IMR-90 (cell line): ENCODE measurements at regions not wholly inside any gene's neighbourhood (a gene's known extent, or its start where the extent isn't known, plus 50 kb on each side); places are given as distances from the start of the nearest gene placed in this dataset.

ENCODE experiments used
- ATAC-seq: fragments of 200-7000 bp; cut with Tn5 transposase; 2 replicates; pipeline ENCODE4 v1.9.1; 2020; ENCODE audit warnings: low read depth, mild to moderate bottlenecking, moderate library complexity
- BruUV-seq: library from RNA; stranded (reverse); fragments of 400-500 nt; replicated peaks from 2 replicates; lab custom pipeline; 2021; lab: Mats Ljungman, UMichigan
- CTCF ChIA-PET: fragments of 300-600 bp; formaldehyde crosslinking; extraction: SDS; loops from one replicate; lab custom pipeline; 2021; ENCODE audit warnings: antibody characterized with exemption; lab: Yijun Ruan, JAX
- POLR2A ChIA-PET: fragments of 300-600 bp; sonication (Branson Sonifier 250); formaldehyde crosslinking; loops from one replicate; lab custom pipeline; 2022; ENCODE audit warnings: antibody characterized with exemption; ENCODE audit not compliant: unreplicated experiment; lab: Charles Lee
- DNase-seq: peaks from one replicate; pipeline ENCODE4 v3.0.0; 2013
- H2AFZ ChIP-seq: replicated peaks from 2 replicates; pipeline ENCODE3; 2013; ENCODE audit warnings: low read length, mild to moderate bottlenecking; ENCODE audit not compliant: poor library complexity
- H2AK5ac ChIP-seq: 2 replicates; pipeline ENCODE4 v1.6.1; 2013; ENCODE audit warnings: low read depth, low read length, inconsistent platforms
- H2AK9ac ChIP-seq: replicated peaks from 2 replicates; pipeline ENCODE3; 2013; ENCODE audit warnings: mild to moderate bottlenecking, low read depth, low read length, moderate library complexity; ENCODE audit not compliant: poor library complexity
- H2BK120ac ChIP-seq: 2 replicates; pipeline ENCODE4 v1.6.1; 2013; ENCODE audit warnings: low read depth, low read length, inconsistent platforms
- H2BK15ac ChIP-seq: 3 replicates; pipeline ENCODE4 v1.6.1; 2013; ENCODE audit warnings: low read depth, low read length, inconsistent platforms
- H2BK20ac ChIP-seq: 2 replicates; pipeline ENCODE4 v1.6.1; 2013; ENCODE audit warnings: low read depth, mild to moderate bottlenecking, inconsistent platforms, low read length, moderate library complexity
- H2BK5ac ChIP-seq: 2 replicates; pipeline ENCODE4 v1.6.1; 2013; ENCODE audit warnings: mild to moderate bottlenecking, low read depth, low read length, inconsistent platforms; ENCODE audit not compliant: poor library complexity, severe bottlenecking
- H3K14ac ChIP-seq: replicated peaks from 2 replicates; pipeline ENCODE4 v1.6.1; 2013; ENCODE audit warnings: low read depth, low read length, inconsistent platforms
- H3K18ac ChIP-seq: 2 replicates; pipeline ENCODE4 v1.6.1; 2013; ENCODE audit warnings: low read depth, low read length, control low read depth
- H3K23ac ChIP-seq: 2 replicates; pipeline ENCODE4 v1.6.1; 2013; ENCODE audit warnings: low read depth, low read length, inconsistent platforms
- H3K27ac ChIP-seq: 2 replicates; pipeline ENCODE4 v1.5.1; 2013; ENCODE audit warnings: mild to moderate bottlenecking, control low read depth, low read length; ENCODE audit not compliant: insufficient read depth
- H3K27me3 ChIP-seq: 2 replicates; pipeline ENCODE4 v1.6.1; 2013; ENCODE audit warnings: low read length; ENCODE audit not compliant: control insufficient read depth, insufficient read depth
- H3K36me3 ChIP-seq: 2 replicates; pipeline ENCODE4 v1.6.1; 2013; ENCODE audit warnings: low read length, mixed read lengths; ENCODE audit not compliant: control insufficient read depth, insufficient read depth
- H3K4ac ChIP-seq: 2 replicates; pipeline ENCODE4 v1.6.1; 2013; ENCODE audit warnings: low read depth, low read length, inconsistent platforms
- H3K4me1 ChIP-seq: 2 replicates; pipeline ENCODE4 v1.6.1; 2013; ENCODE audit warnings: low read length, mixed read lengths; ENCODE audit not compliant: control insufficient read depth, insufficient read depth
- H3K4me2 ChIP-seq: 2 replicates; pipeline ENCODE4 v1.6.1; 2013; ENCODE audit warnings: low read depth, mild to moderate bottlenecking, control low read depth, low read length, moderate library complexity
- H3K4me3 ChIP-seq: 2 replicates; pipeline ENCODE4 v1.5.1; 2013; ENCODE audit warnings: low read depth, mild to moderate bottlenecking, control low read depth, low read length, moderate library complexity; ENCODE audit not compliant: insufficient read depth
- H3K56ac ChIP-seq: 2 replicates; pipeline ENCODE4 v1.6.1; 2013; ENCODE audit warnings: low read length, inconsistent platforms; ENCODE audit not compliant: insufficient read depth; ENCODE audit errors: extremely low read depth
- H3K79me1 ChIP-seq, 2 experiments: 2 replicates each; pipeline ENCODE4 v1.6.1; 2013; ENCODE audit warnings: low read length in 2 of 2, inconsistent platforms in 1 of 2, low read depth in 1 of 2
- H3K9ac ChIP-seq: 2 replicates; pipeline ENCODE4 v1.6.1; 2013; ENCODE audit warnings: low read depth, low read length, control low read depth
- H3K9me1 ChIP-seq: 2 replicates; pipeline ENCODE4 v1.6.1; 2013; ENCODE audit warnings: low read length, inconsistent platforms; ENCODE audit not compliant: insufficient read depth
- H3K9me3 ChIP-seq: 2 replicates; pipeline ENCODE4 v1.6.1; 2013; ENCODE audit warnings: low read length; ENCODE audit not compliant: control insufficient read depth, insufficient read depth
- H4K20me1 ChIP-seq: 2 replicates; pipeline ENCODE4 v1.6.1; 2013; ENCODE audit warnings: low read length, inconsistent platforms; ENCODE audit not compliant: insufficient read depth
- H4K5ac ChIP-seq: 2 replicates; pipeline ENCODE4 v1.6.1; 2013; ENCODE audit warnings: mild to moderate bottlenecking, low read depth, low read length, control low read depth
- H4K8ac ChIP-seq, 2 experiments: 2 replicates each; pipeline ENCODE4 v1.6.1; 2013; ENCODE audit warnings: low read depth in 2 of 2, low read length in 2 of 2, control low read depth in 1 of 2, inconsistent platforms in 1 of 2
- H4K91ac ChIP-seq: 2 replicates; pipeline ENCODE4 v1.6.1; 2013; ENCODE audit warnings: low read depth, low read length, inconsistent platforms; ENCODE audit not compliant: insufficient read depth
- BHLHE40 ChIP-seq: fragments of 150-350 bp; IDR thresholded peaks from 2 replicates; pipeline ENCODE4 v1.6.1; 2016; ENCODE audit warnings: mild to moderate bottlenecking, low read depth, low read length
- CEBPB ChIP-seq: IDR thresholded peaks from 2 replicates; pipeline ENCODE4 v1.6.1; 2012; ENCODE audit warnings: low read depth, low read length, improper control_type of control experiment
- CHD1 ChIP-seq: IDR thresholded peaks from 2 replicates; pipeline ENCODE4 v1.6.1; 2012; ENCODE audit warnings: low read depth, low read length, improper control_type of control experiment
- FOS ChIP-seq: fragments of 150-350 bp; IDR thresholded peaks from 2 replicates; pipeline ENCODE4 v1.6.1; 2016; ENCODE audit warnings: low read depth, low read length
- MXI1 ChIP-seq: IDR thresholded peaks from 2 replicates; pipeline ENCODE4 v1.6.1; 2012; ENCODE audit warnings: low read depth, mild to moderate bottlenecking, low read length, moderate library complexity, borderline replicate concordance
- NFE2L2 ChIP-seq: fragments of 150-350 bp; IDR thresholded peaks from 2 replicates; pipeline ENCODE4 v1.6.1; 2016; ENCODE audit warnings: low read depth, mild to moderate bottlenecking, low read length
- POLR2A ChIP-seq: IDR thresholded peaks from 2 replicates; pipeline ENCODE4 v1.6.1; 2012; ENCODE audit warnings: mild to moderate bottlenecking, low read depth, low read length
- RAD21 ChIP-seq: IDR thresholded peaks from 2 replicates; pipeline ENCODE4 v1.6.1; 2012; ENCODE audit warnings: low read length, improper control_type of control experiment
- RCOR1 ChIP-seq: IDR thresholded peaks from 2 replicates; pipeline ENCODE4 v1.6.1; 2012; ENCODE audit warnings: mild to moderate bottlenecking, low read length, improper control_type of control experiment; ENCODE audit not compliant: insufficient replicate concordance
- RFX5 ChIP-seq: IDR thresholded peaks from 2 replicates; pipeline ENCODE4 v1.8.0; 2012; ENCODE audit warnings: low read depth, mild to moderate bottlenecking, low read length, moderate library complexity
- WGBS, 2 experiments: methylation state at CpG; one replicate each; pipeline versions ENCODE4 v1.1.5 to v1.1.7; 2013; ENCODE audit warnings: missing lambda C conversion rate in 2 of 2; ENCODE audit not compliant: insufficient read length in 1 of 2; ENCODE audit errors: extremely low coverage in 2 of 2; 5-methylcytosine and 5-hydroxymethylcytosine counted together
- dilution Hi-C: fragments of 300-500 bp; cut with HindIII; formaldehyde crosslinking; loops from one replicate; pipeline ENCODE4 v1.14.3; 2018; ENCODE audit warnings: low sequenced_read_pairs; ENCODE audit not compliant: unreplicated experiment
- in situ Hi-C: fragments of 300-500 bp; cut with MboI; formaldehyde crosslinking; loops from 3 replicates; pipeline ENCODE4 v1.14.3; 2019; ENCODE audit warnings: low sequenced_read_pairs, inconsistent platforms, mixed read lengths
- intact Hi-C: fragments of 100-400 bp; cut with micrococcal nuclease; formaldehyde crosslinking; loops from 2 replicates; pipeline ENCODE4 v1.10.0; 2022
- TF ChIP-seq, protein P1 (sequence below): fragments of 150-350 bp; IDR thresholded peaks from 2 replicates; pipeline ENCODE4 v1.6.1; 2016; ENCODE audit warnings: low read depth, mild to moderate bottlenecking, low read length, moderate library complexity, borderline replicate concordance

GRCh38 chr12:88707800-88708199 lies 127.5 kb upstream of the KITLG start:
- Histone ChIP-seq H2BK20ac (no peak overlapping the region), H3K36me3 (no peaks in the 10 kb centered on the region), H3K14ac (no peak overlapping the region), H3K4ac (no peak overlapping the region), H3K27ac (no peak overlapping the region), H3K18ac (no peak overlapping the region), H3K4me3 (no peak overlapping the region), H3K79me1 (no peaks in the 10 kb centered on the region), H3K4me1 (no peaks in the 10 kb centered on the region), H2AK9ac (no peak overlapping the region), H3K9ac (no peak overlapping the region), H3K27me3 (no peaks in the 10 kb centered on the region), H2BK15ac (no peak overlapping the region), H2AK5ac (no peak overlapping the region), H3K9me3 (no peaks in the 10 kb centered on the region; the same call in 1 of the 2 replicates), H3K4me2 (no peak overlapping the region), H4K8ac (no peak overlapping the region), H3K56ac (no peak overlapping the region), H4K5ac (no peak overlapping the region), H2AFZ (no peak overlapping the region), H3K9me1 (no peaks in the 10 kb centered on the region), H2BK5ac (no peak overlapping the region), H4K20me1 (no peaks in the 10 kb centered on the region), H3K23ac (no peak overlapping the region), H2BK120ac (no peak overlapping the region), H4K91ac (no peak overlapping the region)
- ATAC-seq (no peak), DNase-seq (no peak)
- intact Hi-C loops = no loop called here
- TF ChIP-seq POLR2A = no peak
- TF ChIP-seq CEBPB = no peak
- no peak for TF ChIP-seq MXI1
- TF ChIP-seq RAD21 = no peak
- no peak for TF ChIP-seq BHLHE40
- no peak for TF ChIP-seq FOS
- no peak for TF ChIP-seq NFE2L2
- no peak for TF ChIP-seq CHD1
- TF ChIP-seq RCOR1 = no peak
- TF ChIP-seq, protein P1, sequence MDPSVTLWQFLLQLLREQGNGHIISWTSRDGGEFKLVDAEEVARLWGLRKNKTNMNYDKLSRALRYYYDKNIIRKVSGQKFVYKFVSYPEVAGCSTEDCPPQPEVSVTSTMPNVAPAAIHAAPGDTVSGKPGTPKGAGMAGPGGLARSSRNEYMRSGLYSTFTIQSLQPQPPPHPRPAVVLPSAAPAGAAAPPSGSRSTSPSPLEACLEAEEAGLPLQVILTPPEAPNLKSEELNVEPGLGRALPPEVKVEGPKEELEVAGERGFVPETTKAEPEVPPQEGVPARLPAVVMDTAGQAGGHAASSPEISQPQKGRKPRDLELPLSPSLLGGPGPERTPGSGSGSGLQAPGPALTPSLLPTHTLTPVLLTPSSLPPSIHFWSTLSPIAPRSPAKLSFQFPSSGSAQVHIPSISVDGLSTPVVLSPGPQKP = no peak
- no peak for TF ChIP-seq RFX5
- no TSS peak for BruUV-seq
- dilution Hi-C loops = no loop called here
- no CpG with 5 or more reads among the region's 2 CpGs for WGBS, 2 experiments
- in situ Hi-C loops = no loop called here
- CTCF ChIA-PET = no interaction called here
- POLR2A ChIA-PET = no interaction called here
